ENCODE measurements at regions not wholly inside any gene's neighbourhood (a gene's known extent, or its start where the extent isn't known, plus 50 kb on each side); places are given as distances from the start of the nearest gene placed in this dataset.

DNA sequence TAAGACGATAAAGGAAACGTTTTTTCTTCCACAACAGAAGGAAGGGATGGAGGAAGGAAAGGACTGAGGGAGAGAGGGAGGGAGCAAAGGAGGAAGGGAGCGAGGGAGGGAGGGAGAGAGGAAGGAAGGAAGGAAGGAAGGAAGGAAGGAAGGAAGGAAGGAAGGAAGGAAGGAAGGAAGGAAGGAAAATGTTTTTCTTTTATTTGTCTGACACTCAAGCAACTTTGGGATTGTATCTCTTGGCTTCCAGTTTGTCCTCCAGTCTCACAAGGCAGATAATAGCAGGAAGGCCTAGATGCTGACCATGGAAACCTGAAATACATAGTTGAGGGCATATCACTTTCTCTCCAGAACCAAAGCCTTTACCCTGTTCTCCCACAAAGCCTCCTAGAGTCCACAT lies 226.7 kb downstream of the ZNF674 start:
- TF ChIP-seq, protein P1, sequence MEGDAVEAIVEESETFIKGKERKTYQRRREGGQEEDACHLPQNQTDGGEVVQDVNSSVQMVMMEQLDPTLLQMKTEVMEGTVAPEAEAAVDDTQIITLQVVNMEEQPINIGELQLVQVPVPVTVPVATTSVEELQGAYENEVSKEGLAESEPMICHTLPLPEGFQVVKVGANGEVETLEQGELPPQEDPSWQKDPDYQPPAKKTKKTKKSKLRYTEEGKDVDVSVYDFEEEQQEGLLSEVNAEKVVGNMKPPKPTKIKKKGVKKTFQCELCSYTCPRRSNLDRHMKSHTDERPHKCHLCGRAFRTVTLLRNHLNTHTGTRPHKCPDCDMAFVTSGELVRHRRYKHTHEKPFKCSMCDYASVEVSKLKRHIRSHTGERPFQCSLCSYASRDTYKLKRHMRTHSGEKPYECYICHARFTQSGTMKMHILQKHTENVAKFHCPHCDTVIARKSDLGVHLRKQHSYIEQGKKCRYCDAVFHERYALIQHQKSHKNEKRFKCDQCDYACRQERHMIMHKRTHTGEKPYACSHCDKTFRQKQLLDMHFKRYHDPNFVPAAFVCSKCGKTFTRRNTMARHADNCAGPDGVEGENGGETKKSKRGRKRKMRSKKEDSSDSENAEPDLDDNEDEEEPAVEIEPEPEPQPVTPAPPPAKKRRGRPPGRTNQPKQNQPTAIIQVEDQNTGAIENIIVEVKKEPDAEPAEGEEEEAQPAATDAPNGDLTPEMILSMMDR (IDR thresholded peaks at IDR 0.05) = no peak
- TF ChIP-seq POLR2AphosphoS5 (IDR thresholded peaks at IDR 0.05) = no peak
- TF ChIP-seq POLR2A (IDR thresholded peaks at IDR 0.05) = no peak
